ENCODE measurements at regions not wholly inside any gene's neighbourhood (a gene's known extent, or its start where the extent isn't known, plus 50 kb on each side); places are given as distances from the start of the nearest gene placed in this dataset.

DNA sequence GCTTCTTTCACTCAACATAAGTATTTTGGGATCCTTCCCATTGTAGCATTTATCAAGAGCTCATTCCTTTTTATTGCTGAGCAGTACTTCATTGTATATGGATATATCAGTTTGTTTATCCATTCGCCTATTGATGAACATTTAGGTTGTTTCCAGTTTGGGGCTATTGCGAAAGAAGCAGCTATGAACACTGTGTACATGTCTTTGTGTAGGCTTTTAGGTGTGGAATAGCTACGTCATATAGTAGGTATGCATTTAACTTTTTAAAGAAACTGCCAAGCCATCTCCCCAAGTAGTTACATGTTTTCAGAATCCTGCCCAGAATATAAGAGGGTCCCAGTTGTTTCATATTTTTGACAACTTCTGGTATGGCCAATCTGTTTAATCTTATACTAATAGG lies 468.1 kb downstream of the IPMK start:
- no peak for TF ChIP-seq ZFX (IDR thresholded peaks at IDR 0.05; ENCODE audit: borderline replicate concordance)
- TF ChIP-seq, protein P1, sequence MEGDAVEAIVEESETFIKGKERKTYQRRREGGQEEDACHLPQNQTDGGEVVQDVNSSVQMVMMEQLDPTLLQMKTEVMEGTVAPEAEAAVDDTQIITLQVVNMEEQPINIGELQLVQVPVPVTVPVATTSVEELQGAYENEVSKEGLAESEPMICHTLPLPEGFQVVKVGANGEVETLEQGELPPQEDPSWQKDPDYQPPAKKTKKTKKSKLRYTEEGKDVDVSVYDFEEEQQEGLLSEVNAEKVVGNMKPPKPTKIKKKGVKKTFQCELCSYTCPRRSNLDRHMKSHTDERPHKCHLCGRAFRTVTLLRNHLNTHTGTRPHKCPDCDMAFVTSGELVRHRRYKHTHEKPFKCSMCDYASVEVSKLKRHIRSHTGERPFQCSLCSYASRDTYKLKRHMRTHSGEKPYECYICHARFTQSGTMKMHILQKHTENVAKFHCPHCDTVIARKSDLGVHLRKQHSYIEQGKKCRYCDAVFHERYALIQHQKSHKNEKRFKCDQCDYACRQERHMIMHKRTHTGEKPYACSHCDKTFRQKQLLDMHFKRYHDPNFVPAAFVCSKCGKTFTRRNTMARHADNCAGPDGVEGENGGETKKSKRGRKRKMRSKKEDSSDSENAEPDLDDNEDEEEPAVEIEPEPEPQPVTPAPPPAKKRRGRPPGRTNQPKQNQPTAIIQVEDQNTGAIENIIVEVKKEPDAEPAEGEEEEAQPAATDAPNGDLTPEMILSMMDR (IDR thresholded peaks at IDR 0.05) = no peak
- H3K27ac ChIP-seq = no peak overlapping the region

GRCh38 chr10:57798830-57799229 lies 468.9 kb downstream of the IPMK start:
- no peak for TF ChIP-seq ZFX (IDR thresholded peaks at IDR 0.05; ENCODE audit: borderline replicate concordance)
- TF ChIP-seq, protein P1 (IDR thresholded peaks at IDR 0.05) = no peak
- H3K27ac ChIP-seq = no peak overlapping the region

DNA sequence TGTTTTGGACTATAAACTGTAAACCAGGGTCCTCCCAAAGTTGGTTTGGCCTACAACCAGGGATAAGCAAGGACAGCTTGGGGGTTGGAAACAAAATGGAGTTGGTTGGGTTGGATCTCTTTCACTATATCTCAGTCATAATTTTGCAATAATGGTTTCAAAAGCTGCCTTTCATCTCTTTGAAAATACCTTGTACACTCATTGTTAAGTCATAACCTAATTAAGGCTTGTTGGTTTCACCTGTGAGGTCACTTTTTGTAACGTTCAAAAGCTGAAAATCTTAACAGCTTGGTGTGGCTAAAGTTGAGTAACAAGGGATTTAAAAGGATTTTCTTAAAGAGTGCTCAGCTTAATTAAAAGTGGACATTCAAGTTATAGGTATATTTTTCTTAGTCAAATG lies 476.1 kb downstream of the IPMK start:
- TF ChIP-seq, protein P1 (IDR thresholded peaks at IDR 0.05) = no peak
- TF ChIP-seq ZFX (IDR thresholded peaks at IDR 0.05; ENCODE audit: borderline replicate concordance) = no peak

GRCh38 chr10:57790703-57791102 lies 477.0 kb downstream of the IPMK start:
- no peak overlapping the region for H3K27ac ChIP-seq
- no peak for TF ChIP-seq ZFX (IDR thresholded peaks at IDR 0.05; ENCODE audit: borderline replicate concordance)
- TF ChIP-seq, protein P1 (IDR thresholded peaks at IDR 0.05) = no peak

More for the DNA sequence above, 476.1 kb downstream of the IPMK start:
- H3K27ac ChIP-seq = no peak overlapping the region

- TF ChIP-seq, protein P1 (IDR thresholded peaks at IDR 0.05) = no peak
- no peak for TF ChIP-seq ZFX (IDR thresholded peaks at IDR 0.05; ENCODE audit: borderline replicate concordance)
- H3K27ac ChIP-seq = no peak overlapping the region
Observed at GRCh38 chr10:57788117-57788516, 479.6 kb downstream of the IPMK start.

DNA sequence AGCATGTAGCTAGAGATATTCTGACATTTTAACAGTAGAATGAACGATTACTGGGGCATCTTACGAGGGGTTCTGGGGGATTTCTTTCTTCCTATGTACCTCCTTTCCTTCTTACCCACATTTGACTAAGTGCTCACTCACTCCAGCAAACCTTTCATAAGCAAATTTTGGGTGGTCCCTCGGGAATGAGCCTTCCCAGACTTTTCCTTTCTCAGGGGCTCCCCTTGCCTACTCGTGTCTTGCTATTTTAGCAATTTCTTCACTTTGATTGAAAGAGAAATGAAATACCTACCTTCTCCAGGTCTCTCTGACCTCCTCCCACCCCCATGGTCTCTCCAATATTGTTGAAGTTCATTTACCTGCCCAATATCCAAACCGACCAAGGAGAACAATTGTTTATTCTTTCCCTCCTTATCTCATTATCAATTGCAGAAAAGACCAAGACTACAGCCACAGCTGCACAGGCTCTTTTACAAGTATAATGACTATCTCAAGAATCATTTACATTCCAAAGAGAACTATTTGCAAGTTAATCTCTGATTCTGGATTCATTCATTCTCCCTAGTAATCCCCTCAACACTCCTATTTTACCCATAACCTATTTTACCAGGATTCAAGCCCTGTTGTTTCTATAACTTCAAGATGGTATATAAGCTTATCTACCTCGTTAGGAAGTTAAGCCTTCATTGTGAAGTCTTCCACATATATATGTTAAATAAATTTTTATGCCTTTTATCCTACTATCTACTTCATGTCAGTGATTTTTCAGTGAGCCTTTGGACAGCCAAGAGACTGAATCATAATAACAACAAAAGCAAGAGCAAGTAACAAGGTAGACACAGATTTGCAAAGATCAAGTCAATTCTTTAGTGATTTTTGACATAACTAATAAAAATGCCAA lies 480.6 kb downstream of the IPMK start:
- H3K27ac ChIP-seq = no peak overlapping the region
- TF ChIP-seq ZFX (IDR thresholded peaks at IDR 0.05; ENCODE audit: borderline replicate concordance) = no peak
- TF ChIP-seq, protein P1 (IDR thresholded peaks at IDR 0.05) = no peak

- TF ChIP-seq, protein P1 (IDR thresholded peaks at IDR 0.05) = no peak
- no peak for TF ChIP-seq ZFX (IDR thresholded peaks at IDR 0.05; ENCODE audit: borderline replicate concordance)
- H3K27ac ChIP-seq = no peak overlapping the region
Observed at GRCh38 chr10:57786331-57786730, 481.4 kb downstream of the IPMK start.

All from 22Rv1 (cell line).